ENCODE measurements at regions not wholly inside any gene's neighbourhood (a gene's known extent, or its start where the extent isn't known, plus 50 kb on each side); places are given as distances from the start of the nearest gene placed in this dataset.

- H3K36me3 ChIP-seq, result no peaks in the 10 kb centered on the region
- H3K9me3 ChIP-seq, result no peaks in the 10 kb centered on the region
- no peak for DNase-seq
- in situ Hi-C loops (cut with MboI; ENCODE audit: low pct_ligation_motif_present in 1 of 4, low pct_unique_long_range_greater_than_20kb in 1 of 4, low sequenced_read_pairs in 3 of 4) (no loop called here), intact Hi-C loops (cut with DNase I; ENCODE audit: low total_unique reads) (no loop called here)
- TF ChIP-seq POLR2A (IDR thresholded peaks at IDR 0.05) (no peak), POLR2AphosphoS5 (IDR thresholded peaks at IDR 0.05) (no peak), EP300 (IDR thresholded peaks at IDR 0.05; ENCODE audit: low read depth) (no peak), CTCF (IDR thresholded peaks at IDR 0.05) (no peak)
- 91 to 93% methylated on average over 4 of the region's 4 CpGs for WGBS, 2 donors (ENCODE audit: low coverage in 1 of 2)
- H3K27me3 ChIP-seq, result peaks cover 2% of the 10 kb centered on the region
- no peak overlapping the region for H3K27ac ChIP-seq
- no peaks in the 10 kb centered on the region for H3K4me1 ChIP-seq
- no peak overlapping the region for H3K4me3 ChIP-seq
Observed at GRCh38 chr11:34566736-34567135, 53.1 kb upstream of the ELF5 start.

- no peaks in the 10 kb centered on the region for H3K36me3 ChIP-seq
- TF ChIP-seq POLR2A (IDR thresholded peaks at IDR 0.05), result no peak
- TF ChIP-seq EP300 (IDR thresholded peaks at IDR 0.05; ENCODE audit: low read depth), result no peak
- TF ChIP-seq CTCF (IDR thresholded peaks at IDR 0.05), result no peak
Observed at GRCh38 chr11:34567733-34568132, 53.2 kb upstream of the EHF start.

GRCh38 chr11:34570584-34570983 is 50.3 kb upstream of the EHF start:
- peaks cover 14% of the 10 kb centered on the region for H3K27me3 ChIP-seq
- in situ Hi-C loops (cut with MboI; ENCODE audit: low pct_ligation_motif_present in 1 of 4, low pct_unique_long_range_greater_than_20kb in 1 of 4, low sequenced_read_pairs in 3 of 4), result no loop called here
- no peak for DNase-seq
- intact Hi-C loops (cut with DNase I; ENCODE audit: low total_unique reads), result no loop called here
- TF ChIP-seq POLR2AphosphoS5 (IDR thresholded peaks at IDR 0.05) (no peak), POLR2A (IDR thresholded peaks at IDR 0.05) (no peak), EP300 (IDR thresholded peaks at IDR 0.05; ENCODE audit: low read depth) (no peak)
- no peaks in the 10 kb centered on the region for H3K36me3 ChIP-seq
- H3K4me1 ChIP-seq, result no peaks in the 10 kb centered on the region
- no peak overlapping the region for H3K27ac ChIP-seq
- H3K9me3 ChIP-seq, result no peaks in the 10 kb centered on the region
- 33 to 75% methylated on average over 3 to 5 of the region's 5 CpGs for WGBS, 2 donors (ENCODE audit: low coverage in 1 of 2)
- H3K4me3 ChIP-seq, result no peak overlapping the region

More at GRCh38 chr11:34567733-34568132, 53.2 kb upstream of the EHF start:
- Histone ChIP-seq H3K27me3 (peaks cover 6% of the 10 kb centered on the region), H3K4me1 (no peaks in the 10 kb centered on the region), H3K4me3 (no peak overlapping the region), H3K27ac (no peak overlapping the region), H3K9me3 (no peaks in the 10 kb centered on the region)
- intact Hi-C loops (cut with DNase I; ENCODE audit: low total_unique reads), result no loop called here
- 84 to 90% methylated on average over 2 to 4 of the region's 4 CpGs for WGBS, 2 donors (ENCODE audit: low coverage in 1 of 2)
- no peak for DNase-seq
- in situ Hi-C loops (cut with MboI; ENCODE audit: low pct_ligation_motif_present in 1 of 4, low pct_unique_long_range_greater_than_20kb in 1 of 4, low sequenced_read_pairs in 3 of 4), result no loop called here

Measured in transverse colon (tissue), 4 donors.